Gastrocnemius medialis (tissue), 4 donors: ENCODE measurements at regions not wholly inside any gene's neighbourhood (a gene's known extent, or its start where the extent isn't known, plus 50 kb on each side); places are given as distances from the start of the nearest gene placed in this dataset.

Experiments used
- POLR2A ChIP-seq, 2 donors: fragments of 450-650 bp; IDR thresholded peaks; one replicate each; pipeline ENCODE4 v1.6.1; 2017; ENCODE audit warnings: antibody characterized with exemption in 2 of 2, mild to moderate bottlenecking in 2 of 2, moderate library complexity in 2 of 2
- TF ChIP-seq, protein P1 (sequence below), 5 experiments: fragments of 450-650 bp in 3 of 5; fragments of 200-600 bp in 2 of 5; sonication (generic) in 2 of 5; IDR thresholded peaks in 4 of 5; conservative IDR thresholded peaks in 1 of 5; 1 replicate in 4 of 5; 2 replicates in 1 of 5; pipeline ENCODE4 v1.5.1; 2016 to 2019; ENCODE audit warnings: antibody characterized with exemption in 5 of 5, mild to moderate bottlenecking in 3 of 5, moderate library complexity in 3 of 5

GRCh38 chr19:30739394-30739793, 367.2 kb downstream of the ZNF536 start:
- TF ChIP-seq, protein P1, sequence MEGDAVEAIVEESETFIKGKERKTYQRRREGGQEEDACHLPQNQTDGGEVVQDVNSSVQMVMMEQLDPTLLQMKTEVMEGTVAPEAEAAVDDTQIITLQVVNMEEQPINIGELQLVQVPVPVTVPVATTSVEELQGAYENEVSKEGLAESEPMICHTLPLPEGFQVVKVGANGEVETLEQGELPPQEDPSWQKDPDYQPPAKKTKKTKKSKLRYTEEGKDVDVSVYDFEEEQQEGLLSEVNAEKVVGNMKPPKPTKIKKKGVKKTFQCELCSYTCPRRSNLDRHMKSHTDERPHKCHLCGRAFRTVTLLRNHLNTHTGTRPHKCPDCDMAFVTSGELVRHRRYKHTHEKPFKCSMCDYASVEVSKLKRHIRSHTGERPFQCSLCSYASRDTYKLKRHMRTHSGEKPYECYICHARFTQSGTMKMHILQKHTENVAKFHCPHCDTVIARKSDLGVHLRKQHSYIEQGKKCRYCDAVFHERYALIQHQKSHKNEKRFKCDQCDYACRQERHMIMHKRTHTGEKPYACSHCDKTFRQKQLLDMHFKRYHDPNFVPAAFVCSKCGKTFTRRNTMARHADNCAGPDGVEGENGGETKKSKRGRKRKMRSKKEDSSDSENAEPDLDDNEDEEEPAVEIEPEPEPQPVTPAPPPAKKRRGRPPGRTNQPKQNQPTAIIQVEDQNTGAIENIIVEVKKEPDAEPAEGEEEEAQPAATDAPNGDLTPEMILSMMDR (IDR thresholded peaks at IDR 0.05 in 4 of 5, conservative IDR thresholded peaks at IDR 0.05 in 1 of 5): no peak
- TF ChIP-seq POLR2A (IDR thresholded peaks at IDR 0.05): no peak
